Cortex of kidney (tissue), 1 donor: ENCODE measurements at regions not wholly inside any gene's neighbourhood (a gene's known extent, or its start where the extent isn't known, plus 50 kb on each side); places are given as distances from the start of the nearest gene placed in this dataset.

Experiments used
- DNase-seq: peaks from one replicate; lab custom pipeline; 2025; lab: John Stamatoyannopoulos, UW

GRCh38 chr15:66848686-66849392, 146.8 kb downstream of the SMAD6 start:
- DNase-seq = no peak

GRCh38 chr15:66849393-66849745, 147.3 kb downstream of the SMAD6 start:
- DNase-seq = no peak

GRCh38 chr15:66849746-66850077, 147.7 kb downstream of the SMAD6 start:
- no peak for DNase-seq

- DNase-seq = no peak
These were observed 148.3 kb downstream of the SMAD6 start for GRCh38 chr15:66850078-66850991.

GRCh38 chr15:66850996-66851310, 148.9 kb downstream of the SMAD6 start:
- DNase-seq = no peak

GRCh38 chr15:66851311-66852063, 149.5 kb downstream of the SMAD6 start:
- no peak for DNase-seq

- DNase-seq = no peak
These were observed 150.2 kb downstream of the SMAD6 start for GRCh38 chr15:66852064-66852905.

- no peak for DNase-seq
These were observed 152.3 kb downstream of the SMAD6 start for GRCh38 chr15:66854012-66854965.

- DNase-seq = no peak
These were observed 153.0 kb downstream of the SMAD6 start for GRCh38 chr15:66855041-66855440.

- no peak for DNase-seq
These were observed 155.7 kb downstream of the SMAD6 start for GRCh38 chr15:66857694-66858093.

GRCh38 chr15:66858423-66859207, 156.6 kb downstream of the SMAD6 start:
- DNase-seq = no peak

GRCh38 chr15:66859688-66860253, 157.7 kb downstream of the SMAD6 start:
- DNase-seq = no peak

GRCh38 chr15:66860844-66861243, 158.8 kb downstream of the SMAD6 start:
- DNase-seq = no peak

- no peak for DNase-seq
These were observed 160.3 kb downstream of the SMAD6 start for GRCh38 chr15:66862111-66862939.

GRCh38 chr15:66862940-66863335, 160.9 kb downstream of the SMAD6 start:
- DNase-seq = no peak

- no peak for DNase-seq
These were observed 161.5 kb downstream of the SMAD6 start for GRCh38 chr15:66863390-66864085.

GRCh38 chr15:66864086-66864830, 162.2 kb downstream of the SMAD6 start:
- DNase-seq = no peak
